COR-L47 (cell line): ENCODE measurements at regions not wholly inside any gene's neighbourhood (a gene's known extent, or its start where the extent isn't known, plus 50 kb on each side); places are given as distances from the start of the nearest gene placed in this dataset.

ENCODE experiments used
- DNase-seq: peaks from one replicate; lab custom pipeline; 2025; lab: John Stamatoyannopoulos, UW

GRCh38 chr11:13869398-13869886, 93.1 kb upstream of the SPON1 start:
- DNase-seq, result no peak

GRCh38 chr11:13874597-13874996, 87.9 kb upstream of the SPON1 start:
- DNase-seq, result no peak

GRCh38 chr11:13875643-13876042, 86.9 kb upstream of the SPON1 start:
- no peak for DNase-seq

GRCh38 chr11:13876423-13876822, 86.1 kb upstream of the SPON1 start:
- DNase-seq, result no peak

GRCh38 chr11:13878077-13878476, 84.4 kb upstream of the SPON1 start:
- DNase-seq, result no peak

GRCh38 chr11:13880634-13881033, 81.9 kb upstream of the SPON1 start:
- no peak for DNase-seq

GRCh38 chr11:13881226-13881905, 81.2 kb upstream of the SPON1 start:
- DNase-seq, result no peak

- DNase-seq, result no peak
Measured at GRCh38 chr11:13883042-13883441, 79.5 kb upstream of the SPON1 start.

GRCh38 chr11:13883589-13883988, 78.9 kb upstream of the SPON1 start:
- DNase-seq, result no peak

- DNase-seq, result no peak
Measured at GRCh38 chr11:13884158-13884799, 78.2 kb upstream of the SPON1 start.

GRCh38 chr11:13885083-13885482, 77.4 kb upstream of the SPON1 start:
- DNase-seq, result no peak

- DNase-seq, result peak; percentile 53
Measured at GRCh38 chr11:13889552-13890249, 72.8 kb upstream of the SPON1 start.

GRCh38 chr11:13891911-13892310, 70.6 kb upstream of the SPON1 start:
- DNase-seq, result no peak

GRCh38 chr11:13896175-13896980, 66.1 kb upstream of the SPON1 start:
- no peak for DNase-seq

- no peak for DNase-seq
Measured at GRCh38 chr11:13896981-13897353, 65.6 kb upstream of the SPON1 start.

- peak; percentile 3 for DNase-seq
Measured at GRCh38 chr11:13897646-13898276, 64.8 kb upstream of the SPON1 start.

- no peak for DNase-seq
Measured at GRCh38 chr11:13899603-13900002, 62.9 kb upstream of the SPON1 start.

- no peak for DNase-seq
Measured at GRCh38 chr11:13902523-13902922, 60.0 kb upstream of the SPON1 start.

GRCh38 chr11:13905137-13905781, 57.3 kb upstream of the SPON1 start:
- DNase-seq, result no peak

GRCh38 chr11:13907678-13908077, 54.8 kb upstream of the SPON1 start:
- no peak for DNase-seq

GRCh38 chr11:13908535-13908934, 54.0 kb upstream of the SPON1 start:
- DNase-seq, result no peak
